B cell (primary cell): ENCODE measurements at regions not wholly inside any gene's neighbourhood (a gene's known extent, or its start where the extent isn't known, plus 50 kb on each side); places are given as distances from the start of the nearest gene placed in this dataset.

Experiments
- ATAC-seq: fragments of 200-7000 bp; cut with Tn5 transposase; one replicate; pipeline ENCODE4 v1.10.0; 2021; ENCODE audit warnings: low read depth, mild to moderate bottlenecking, moderate number of reproducible peaks, moderate library complexity
- CTCF ChIA-PET: fragments of 350-600 bp; sonication (Branson Sonifier 250); formaldehyde crosslinking; loops from one replicate; lab custom pipeline; 2021; ENCODE audit warnings: antibody characterized with exemption, inconsistent platforms; lab: Charles Lee
- POLR2A ChIA-PET: fragments of 350-600 bp; sonication (Branson Sonifier 250); formaldehyde crosslinking; loops from one replicate; lab custom pipeline; 2021; ENCODE audit warnings: antibody characterized with exemption; lab: Charles Lee
- DNase-seq: peaks from one replicate; pipeline ENCODE4 v3.0.0; 2013
- H2AFZ ChIP-seq: 2 replicates; pipeline ENCODE4 v1.6.1; 2012; ENCODE audit warnings: mild to moderate bottlenecking, low read depth, low read length; ENCODE audit not compliant: insufficient read depth, poor library complexity, severe bottlenecking
- H3K27ac ChIP-seq, 2 donors: 1 replicate in 1 of 2; 2 replicates in 1 of 2; pipeline ENCODE4 v1.5.1; 2012 to 2013; ENCODE audit warnings: low read length in 2 of 2, mild to moderate bottlenecking in 2 of 2, moderate library complexity in 1 of 2
- H3K27me3 ChIP-seq, 4 experiments: fragments of 200-600 bp in 1 of 4; sonication (generic) in 1 of 4; replicated peaks in 1 of 4; 1 replicate in 2 of 4; 2 replicates in 2 of 4; pipeline versions ENCODE4 v1.6.1 to v1.7.0; 2013 to 2016; ENCODE audit warnings: low read length in 3 of 4, mild to moderate bottlenecking in 2 of 4, mixed read lengths in 1 of 4, moderate library complexity in 1 of 4; ENCODE audit not compliant: insufficient read depth in 4 of 4, control insufficient read depth in 3 of 4; ENCODE audit errors: control extremely low read depth in 1 of 4
- H3K36me3 ChIP-seq, 2 experiments: replicated peaks in 1 of 2; 1 replicate in 1 of 2; 2 replicates in 1 of 2; pipeline versions ENCODE4 v1.6.1 to v1.7.1; 2013; ENCODE audit warnings: low read length in 1 of 2; ENCODE audit not compliant: insufficient read depth in 2 of 2, control insufficient read depth in 1 of 2; ENCODE audit errors: control extremely low read depth in 1 of 2, extremely low read depth in 1 of 2
- H3K4me1 ChIP-seq, 2 donors: fragments of 200-600 bp in 1 of 2; sonication (generic) in 1 of 2; 1 replicate in 1 of 2; 2 replicates in 1 of 2; pipeline versions ENCODE4 v1.5.1 to v1.6.1; 2013 to 2017; ENCODE audit warnings: low read length in 2 of 2; ENCODE audit not compliant: control insufficient read depth in 2 of 2, insufficient read depth in 2 of 2
- H3K4me2 ChIP-seq: replicated peaks from 2 replicates; pipeline ENCODE3; 2012; ENCODE audit warnings: mild to moderate bottlenecking, low read depth, low read length; ENCODE audit not compliant: poor library complexity, severe bottlenecking
- H3K4me3 ChIP-seq, 5 experiments: fragments of 200-600 bp in 1 of 5; sonication (generic) in 1 of 5; 1 replicate in 3 of 5; 2 replicates in 2 of 5; pipeline versions ENCODE4 v1.5.1 to v1.7.0; 2011 to 2016; ENCODE audit warnings: low read length in 4 of 5, mild to moderate bottlenecking in 4 of 5, low read depth in 2 of 5, control low read depth in 1 of 5, moderate library complexity in 1 of 5; ENCODE audit not compliant: insufficient read depth in 1 of 5; ENCODE audit errors: control extremely low read depth in 1 of 5, extremely low read depth in 1 of 5
- H3K79me2 ChIP-seq: fragments of 200-600 bp; sonication (generic); one replicate; pipeline ENCODE4 v1.6.0; 2016; ENCODE audit warnings: low read length; ENCODE audit not compliant: control insufficient read depth, insufficient read depth
- H3K9ac ChIP-seq: fragments of 200-600 bp; sonication (generic); 2 replicates; pipeline ENCODE4 v1.6.1; 2017; ENCODE audit warnings: mild to moderate bottlenecking, low read length, moderate library complexity
- H3K9me3 ChIP-seq, 3 donors: one replicate each; pipeline versions ENCODE4 v1.6.1 to v1.7.1; 2013; ENCODE audit warnings: low read length in 2 of 3; ENCODE audit not compliant: control insufficient read depth in 2 of 3, insufficient read depth in 1 of 3; ENCODE audit errors: control extremely low read depth in 1 of 3
- H4K20me1 ChIP-seq: 2 replicates; pipeline ENCODE4 v1.6.0; 2012; ENCODE audit warnings: mild to moderate bottlenecking, low read length; ENCODE audit not compliant: insufficient read depth, control insufficient read depth, poor library complexity, severe bottlenecking
- H3K27ac Mint-ChIP-seq: one replicate; pipeline ENCODE4 v1.8.0; 2021; ENCODE audit warnings: mixed read lengths
- H3K27me3 Mint-ChIP-seq: one replicate; pipeline ENCODE4 v1.8.0; 2021; ENCODE audit warnings: mixed read lengths
- H3K4me1 Mint-ChIP-seq: one replicate; pipeline ENCODE4 v1.8.0; 2021; ENCODE audit warnings: mixed read lengths
- H3K4me3 Mint-ChIP-seq: one replicate; pipeline ENCODE4 v1.8.0; 2021; ENCODE audit warnings: mixed read lengths
- H3K9me3 Mint-ChIP-seq: one replicate; pipeline ENCODE4 v1.8.0; 2022; ENCODE audit warnings: mixed read lengths; ENCODE audit not compliant: insufficient read depth
- EZH2 ChIP-seq: IDR thresholded peaks from 2 replicates; pipeline ENCODE4 v1.6.1; 2012; ENCODE audit warnings: borderline replicate concordance, low read depth, mild to moderate bottlenecking, moderate library complexity, low read length; ENCODE audit not compliant: insufficient read depth, poor library complexity, severe bottlenecking
- WGBS: methylation state at CpG from one replicate; pipeline ENCODE4 v1.1.5; 2013; ENCODE audit warnings: missing lambda C conversion rate; ENCODE audit not compliant: insufficient coverage; 5-methylcytosine and 5-hydroxymethylcytosine counted together
- intact Hi-C: fragments of 100-400 bp; cut with micrococcal nuclease; formaldehyde crosslinking; loops from one replicate; pipeline ENCODE4 v1.10.0; 2022
- TF ChIP-seq, protein P1 (sequence below): fragments of 200-600 bp; IDR thresholded peaks from one replicate; pipeline ENCODE4 v1.8.0; 2022; ENCODE audit warnings: antibody characterized with exemption, mild to moderate bottlenecking

DNA sequence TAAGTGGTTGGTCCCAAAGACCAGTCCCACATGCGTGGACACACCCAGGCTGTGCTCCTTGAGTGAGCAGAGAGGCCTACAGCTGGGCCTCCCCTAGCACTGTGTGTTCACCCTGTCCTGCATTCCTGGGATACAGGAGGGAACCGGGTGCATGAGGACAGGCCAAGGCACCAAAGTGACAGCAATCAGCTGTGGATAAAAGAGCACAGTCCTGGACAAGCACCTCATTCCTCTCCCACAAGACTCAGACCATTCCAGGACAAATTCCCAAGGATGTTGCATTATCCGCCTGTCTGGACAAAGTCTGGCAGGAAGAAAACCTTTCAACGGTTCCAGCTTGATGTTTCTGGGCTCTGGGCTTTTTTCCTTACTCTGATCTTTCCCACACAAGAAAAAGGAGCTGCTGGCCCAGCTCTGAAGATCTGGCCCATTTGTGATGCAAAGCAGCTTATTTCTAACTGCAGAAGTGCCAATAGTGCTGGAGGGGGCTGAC, 273.2 kb downstream of the ENC1 start:
- Histone ChIP-seq H3K4me3 (no peak overlapping the region), H4K20me1 (no peaks in the 10 kb centered on the region), H2AFZ (no peak overlapping the region), H3K9me3 (no peaks in the 10 kb centered on the region), H3K4me2 (no peak overlapping the region), H3K9ac (no peak overlapping the region), H3K4me1 (peaks cover 4 to 6% of the 10 kb centered on the region in 2 donors), H3K79me2 (no peaks in the 10 kb centered on the region), H3K27me3 (no peaks in the 10 kb centered on the region), H3K36me3 (no peaks in the 10 kb centered on the region), H3K27ac (no peak overlapping the region)
- no peak overlapping the region for H3K4me3 Mint-ChIP-seq
- no peak for TF ChIP-seq EZH2
- TF ChIP-seq, protein P1, sequence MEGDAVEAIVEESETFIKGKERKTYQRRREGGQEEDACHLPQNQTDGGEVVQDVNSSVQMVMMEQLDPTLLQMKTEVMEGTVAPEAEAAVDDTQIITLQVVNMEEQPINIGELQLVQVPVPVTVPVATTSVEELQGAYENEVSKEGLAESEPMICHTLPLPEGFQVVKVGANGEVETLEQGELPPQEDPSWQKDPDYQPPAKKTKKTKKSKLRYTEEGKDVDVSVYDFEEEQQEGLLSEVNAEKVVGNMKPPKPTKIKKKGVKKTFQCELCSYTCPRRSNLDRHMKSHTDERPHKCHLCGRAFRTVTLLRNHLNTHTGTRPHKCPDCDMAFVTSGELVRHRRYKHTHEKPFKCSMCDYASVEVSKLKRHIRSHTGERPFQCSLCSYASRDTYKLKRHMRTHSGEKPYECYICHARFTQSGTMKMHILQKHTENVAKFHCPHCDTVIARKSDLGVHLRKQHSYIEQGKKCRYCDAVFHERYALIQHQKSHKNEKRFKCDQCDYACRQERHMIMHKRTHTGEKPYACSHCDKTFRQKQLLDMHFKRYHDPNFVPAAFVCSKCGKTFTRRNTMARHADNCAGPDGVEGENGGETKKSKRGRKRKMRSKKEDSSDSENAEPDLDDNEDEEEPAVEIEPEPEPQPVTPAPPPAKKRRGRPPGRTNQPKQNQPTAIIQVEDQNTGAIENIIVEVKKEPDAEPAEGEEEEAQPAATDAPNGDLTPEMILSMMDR, result no peak
- WGBS, result 86% methylated on average over 4 of the region's 4 CpGs
- ATAC-seq (no peak), DNase-seq (no peak)
- H3K9me3 Mint-ChIP-seq, result no peaks in the 10 kb centered on the region
- H3K27me3 Mint-ChIP-seq, result peaks cover 12% of the 10 kb centered on the region
- H3K27ac Mint-ChIP-seq, result no peak overlapping the region
- intact Hi-C loops, result no loop called here
- ChIA-PET CTCF (interaction anchor here (0.5 kb wide), 1 partner anchor 24 kb away, joined by 5 read pairs; no protein-coding TSS in a partner anchor), POLR2A (no interaction called here)
- H3K4me1 Mint-ChIP-seq, result peaks cover 7% of the 10 kb centered on the region

DNA sequence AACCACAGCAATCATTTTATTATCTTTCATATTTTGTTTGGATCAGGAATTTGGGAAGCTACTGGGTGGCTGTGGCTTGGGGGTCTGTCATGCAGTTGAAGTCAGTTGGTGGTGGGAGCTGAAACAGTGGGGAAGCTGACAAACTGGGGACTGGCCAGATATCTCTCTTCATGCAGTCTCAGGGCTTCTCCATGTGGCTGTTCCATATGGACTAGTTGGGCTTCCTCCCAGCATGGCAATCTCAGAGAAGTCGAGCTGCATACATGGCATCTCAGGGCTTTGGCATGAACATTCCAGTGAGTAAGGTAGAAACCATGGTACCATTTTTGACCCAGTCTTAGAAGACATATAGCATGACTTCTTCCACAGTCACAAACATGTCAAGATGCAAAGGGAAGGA, 274.8 kb downstream of the ENC1 start:
- Mint-ChIP-seq H3K4me1 (peaks cover 8% of the 10 kb centered on the region), H3K9me3 (no peaks in the 10 kb centered on the region), H3K27me3 (peaks cover 12% of the 10 kb centered on the region), H3K4me3 (no peak overlapping the region), H3K27ac (no peak overlapping the region)
- DNase-seq, result no peak
- H4K20me1 ChIP-seq, result no peaks in the 10 kb centered on the region
- no peak overlapping the region for H3K4me3 ChIP-seq
- no peaks in the 10 kb centered on the region for H3K27me3 ChIP-seq
- no peak overlapping the region for H3K9ac ChIP-seq
- intact Hi-C loops, result no loop called here
- H3K79me2 ChIP-seq, result no peaks in the 10 kb centered on the region
- POLR2A ChIA-PET, result no interaction called here
- no peak for TF ChIP-seq EZH2
- TF ChIP-seq, protein P1, result no peak
- H3K9me3 ChIP-seq, result no peaks in the 10 kb centered on the region
- no peak overlapping the region for H3K27ac ChIP-seq
- CTCF ChIA-PET, result no interaction called here
- WGBS, result 80% methylated on average over 1 of the region's 1 CpG
- H3K4me2 ChIP-seq, result no peak overlapping the region
- H3K36me3 ChIP-seq, result no peaks in the 10 kb centered on the region
- no peak overlapping the region for H2AFZ ChIP-seq
- ATAC-seq, result no peak
- peaks cover 4 to 6% of the 10 kb centered on the region in 2 donors for H3K4me1 ChIP-seq
